ENCODE measurements at regions not wholly inside any gene's neighbourhood (a gene's known extent, or its start where the extent isn't known, plus 50 kb on each side); places are given as distances from the start of the nearest gene placed in this dataset.
A peak's percentile ranks its signal among the peaks of the same experiment; 100 is the strongest.

DNA sequence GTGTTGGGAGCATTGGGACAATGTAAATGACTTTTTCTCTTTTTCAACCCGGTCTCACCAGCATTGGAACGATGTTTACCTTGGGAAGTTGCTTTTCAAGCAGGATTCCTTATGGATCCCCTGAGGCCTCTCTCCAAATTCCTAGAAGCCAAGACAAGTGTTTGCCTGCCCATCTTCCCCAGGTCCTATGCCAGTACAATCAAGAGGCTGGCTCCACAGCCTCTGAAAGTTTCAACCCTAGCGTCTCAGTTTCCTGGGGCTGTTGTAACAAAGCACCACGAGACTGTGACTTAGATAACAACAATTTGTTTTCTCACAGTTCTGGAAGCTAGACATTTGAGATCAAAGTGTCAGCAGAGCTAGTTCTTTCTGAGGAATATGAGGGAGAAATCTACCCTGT, 347.2 kb upstream of the UMPS start:
- Histone ChIP-seq H3K4ac (replicated peaks; ENCODE audit: insufficient read length, low read depth, low read length) (no peak overlapping the region), H3K18ac (ENCODE audit: extremely low read depth, low read length) (no peak overlapping the region), H3K79me1 (ENCODE audit: low read depth, low read length) (no peaks in the 10 kb centered on the region), H3K36me3 (ENCODE audit: control insufficient read depth in 2 of 4, insufficient read depth in 4 of 4, low read length in 3 of 4) (no peaks in the 10 kb centered on the region), H4K5ac (ENCODE audit: insufficient read length, low read depth, low read length) (no peak overlapping the region), H2BK5ac (ENCODE audit: low read depth, low read length) (no peak overlapping the region), H3K4me2 (ENCODE audit: insufficient read depth in 1 of 2, low read depth in 2 of 2, low read length in 2 of 2) (no peak overlapping the region), H3K9ac (replicated peaks in 1 of 4; ENCODE audit: extremely low read depth in 1 of 4, low read depth in 3 of 4, low read length in 3 of 4) (no peak overlapping the region), H3K14ac (ENCODE audit: insufficient read length) (no peak overlapping the region), H3K27me3 (replicated peaks in 1 of 4; ENCODE audit: control insufficient read depth in 3 of 4, extremely low read depth in 1 of 4, insufficient read depth in 3 of 4, low read length in 3 of 4) (no peaks in the 10 kb centered on the region; a peak in 1 of 7 replicates), H3K23me2 (ENCODE audit: low read depth, low read length) (no peaks in the 10 kb centered on the region), H4K91ac (replicated peaks; ENCODE audit: insufficient read length, low read length) (no peak overlapping the region), H2BK15ac (ENCODE audit: low read length) (no peak overlapping the region), H2BK20ac (ENCODE audit: low read length) (no peak overlapping the region), H3K27ac (ENCODE audit: low read depth, low read length) (no peak overlapping the region), H3K56ac (replicated peaks; ENCODE audit: insufficient read length, low read depth, low read length) (no peak overlapping the region), H3K79me2 (ENCODE audit: control insufficient read depth in 1 of 2, insufficient read depth in 2 of 2, low read length in 2 of 2) (no peaks in the 10 kb centered on the region), H3K9me3 (ENCODE audit: insufficient read depth in 2 of 2, low read depth in 1 of 2, low read length in 1 of 2) (no peaks in the 10 kb centered on the region), H3K23ac (ENCODE audit: insufficient read length) (no peak overlapping the region), H4K8ac (ENCODE audit: extremely low read depth, insufficient read depth, low read length) (no peak overlapping the region), H2AFZ (ENCODE audit: low read length) (no peak overlapping the region), H4K20me1 (replicated peaks in 1 of 2; ENCODE audit: control insufficient read depth in 1 of 2, insufficient read depth in 2 of 2, low read length in 2 of 2) (no peaks in the 10 kb centered on the region), H3K4me1 (replicated peaks in 1 of 4; ENCODE audit: control insufficient read depth in 3 of 4, insufficient read depth in 4 of 4, low read length in 3 of 4) (peaks cover 0 to 7% (median 1%) of the 10 kb centered on the region in 4 experiments; a peak in 3 of 7 replicates), H3K4me3 (ENCODE audit: extremely low read depth in 1 of 4, insufficient read depth in 2 of 4, low read depth in 3 of 4, low read length in 4 of 4) (no peak overlapping the region), H2BK120ac (replicated peaks; ENCODE audit: low read depth, low read length) (no peak overlapping the region), H2AK5ac (ENCODE audit: low read depth, low read length) (no peak overlapping the region), H2BK12ac (ENCODE audit: low read depth, low read length) (no peak overlapping the region)
- TF ChIP-seq TAF1 (IDR thresholded peaks at IDR 0.05; ENCODE audit: low read depth, low read length): no peak
- ChIA-PET POLR2A (ENCODE audit: partially characterized antibody) (no interaction called here), CTCF (ENCODE audit: partially characterized antibody) (interaction anchor here (0.6 to 1.7 kb wide), 3 partner anchors 9 to 32 kb away, joined by 3 to 5 read pairs (median 3); no protein-coding TSS in a partner anchor)
- WGBS, 2 experiments (ENCODE audit: extremely low coverage in 1 of 2, insufficient coverage in 1 of 2, insufficient read length in 1 of 2, insufficient replicate concordance in 2 of 2, low coverage in 1 of 2, low lambda C conversion rate in 2 of 2, missing lambda C conversion rate in 1 of 2): 60% methylated on average over 4 of the region's 4 CpGs; no CpG with 5 or more reads in 1 of the 2 experiments
- FAIRE-seq (peak; percentile 57), DNase-seq (ENCODE audit: low read depth in 1 of 2, low spot score in 2 of 2) (no peak)
